Neural progenitor cell (in vitro differentiated cells): ENCODE measurements at regions not wholly inside any gene's neighbourhood (a gene's known extent, or its start where the extent isn't known, plus 50 kb on each side); places are given as distances from the start of the nearest gene placed in this dataset.

Experiments used
- EZH2 ChIP-seq: fragments of 200-600 bp; sonication (generic); IDR thresholded peaks from 2 replicates; pipeline ENCODE4 v1.6.1; 2017; ENCODE audit warnings: antibody characterized with exemption, mild to moderate bottlenecking, moderate library complexity
- EZH2phosphoT487 ChIP-seq: fragments of 200-600 bp; sonication (generic); IDR thresholded peaks from 2 replicates; pipeline ENCODE4 v1.6.1; 2017; ENCODE audit warnings: antibody characterized with exemption
- TF ChIP-seq, protein P1 (sequence below): fragments of 200-600 bp; sonication (generic); IDR thresholded peaks from 2 replicates; pipeline ENCODE4 v1.5.1; 2017; ENCODE audit warnings: antibody characterized with exemption, mild to moderate bottlenecking

DNA sequence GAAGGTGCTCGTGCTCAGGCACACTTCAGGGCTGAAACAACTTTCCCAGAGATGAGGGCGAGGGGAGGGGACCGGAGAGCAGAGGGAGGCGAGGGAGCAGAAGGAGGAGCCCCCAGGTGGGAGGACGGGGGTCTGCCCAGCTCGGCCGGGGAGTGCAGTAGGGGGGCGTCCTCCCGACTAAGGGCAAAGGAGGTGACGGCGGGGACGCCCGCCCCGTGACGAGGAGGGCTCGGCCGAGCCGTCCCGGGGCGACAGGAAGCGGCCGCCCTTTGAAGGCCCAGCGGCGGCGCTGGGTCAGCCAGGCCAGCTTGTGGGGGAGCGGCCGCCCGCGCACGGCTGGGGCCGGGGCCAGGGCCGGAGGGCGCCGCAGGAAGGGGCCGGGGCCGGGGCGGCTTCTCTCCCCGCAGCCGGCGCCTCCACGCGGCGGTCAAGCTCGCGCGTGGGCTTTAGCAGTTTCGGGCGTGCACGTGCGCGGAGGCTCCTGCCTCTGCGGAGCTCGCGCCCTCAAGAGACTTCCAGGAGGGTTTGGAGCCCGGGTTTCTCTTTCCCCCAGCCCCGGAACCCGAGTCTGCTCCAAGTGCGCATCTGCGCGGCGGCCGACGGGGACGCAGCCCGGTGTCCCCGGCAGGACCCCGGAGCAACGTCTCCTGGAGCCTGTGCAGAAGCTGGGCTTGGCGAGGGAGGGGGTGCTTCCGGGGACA lies 100.8 kb upstream of the SLC45A1 start:
- TF ChIP-seq, protein P1, sequence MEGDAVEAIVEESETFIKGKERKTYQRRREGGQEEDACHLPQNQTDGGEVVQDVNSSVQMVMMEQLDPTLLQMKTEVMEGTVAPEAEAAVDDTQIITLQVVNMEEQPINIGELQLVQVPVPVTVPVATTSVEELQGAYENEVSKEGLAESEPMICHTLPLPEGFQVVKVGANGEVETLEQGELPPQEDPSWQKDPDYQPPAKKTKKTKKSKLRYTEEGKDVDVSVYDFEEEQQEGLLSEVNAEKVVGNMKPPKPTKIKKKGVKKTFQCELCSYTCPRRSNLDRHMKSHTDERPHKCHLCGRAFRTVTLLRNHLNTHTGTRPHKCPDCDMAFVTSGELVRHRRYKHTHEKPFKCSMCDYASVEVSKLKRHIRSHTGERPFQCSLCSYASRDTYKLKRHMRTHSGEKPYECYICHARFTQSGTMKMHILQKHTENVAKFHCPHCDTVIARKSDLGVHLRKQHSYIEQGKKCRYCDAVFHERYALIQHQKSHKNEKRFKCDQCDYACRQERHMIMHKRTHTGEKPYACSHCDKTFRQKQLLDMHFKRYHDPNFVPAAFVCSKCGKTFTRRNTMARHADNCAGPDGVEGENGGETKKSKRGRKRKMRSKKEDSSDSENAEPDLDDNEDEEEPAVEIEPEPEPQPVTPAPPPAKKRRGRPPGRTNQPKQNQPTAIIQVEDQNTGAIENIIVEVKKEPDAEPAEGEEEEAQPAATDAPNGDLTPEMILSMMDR, result no peak
- TF ChIP-seq EZH2phosphoT487 (no peak), EZH2 (peak; percentile 14)
